ENCODE measurements at regions not wholly inside any gene's neighbourhood (a gene's known extent, or its start where the extent isn't known, plus 50 kb on each side); places are given as distances from the start of the nearest gene placed in this dataset.

DNA sequence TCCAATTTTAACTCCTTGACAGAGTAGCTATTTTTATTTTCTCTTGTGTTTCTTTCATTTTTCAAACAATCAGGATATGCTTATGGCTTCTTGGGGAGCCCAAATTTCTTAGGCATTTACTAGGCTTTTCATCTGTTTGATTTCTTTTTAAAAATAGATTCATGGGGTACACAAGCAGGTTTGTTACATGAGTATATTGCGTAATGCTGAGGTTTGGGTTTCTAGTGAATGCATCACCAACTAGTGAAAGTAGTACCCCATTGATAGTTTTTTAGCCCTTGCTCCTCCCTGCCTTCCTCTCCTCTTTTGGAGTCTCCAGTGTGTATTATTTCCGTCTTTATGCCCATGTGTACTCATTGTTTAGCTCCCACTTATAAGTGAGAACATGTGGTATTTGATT, 190.7 kb downstream of the CENPF start:
- TF ChIP-seq, protein P1, sequence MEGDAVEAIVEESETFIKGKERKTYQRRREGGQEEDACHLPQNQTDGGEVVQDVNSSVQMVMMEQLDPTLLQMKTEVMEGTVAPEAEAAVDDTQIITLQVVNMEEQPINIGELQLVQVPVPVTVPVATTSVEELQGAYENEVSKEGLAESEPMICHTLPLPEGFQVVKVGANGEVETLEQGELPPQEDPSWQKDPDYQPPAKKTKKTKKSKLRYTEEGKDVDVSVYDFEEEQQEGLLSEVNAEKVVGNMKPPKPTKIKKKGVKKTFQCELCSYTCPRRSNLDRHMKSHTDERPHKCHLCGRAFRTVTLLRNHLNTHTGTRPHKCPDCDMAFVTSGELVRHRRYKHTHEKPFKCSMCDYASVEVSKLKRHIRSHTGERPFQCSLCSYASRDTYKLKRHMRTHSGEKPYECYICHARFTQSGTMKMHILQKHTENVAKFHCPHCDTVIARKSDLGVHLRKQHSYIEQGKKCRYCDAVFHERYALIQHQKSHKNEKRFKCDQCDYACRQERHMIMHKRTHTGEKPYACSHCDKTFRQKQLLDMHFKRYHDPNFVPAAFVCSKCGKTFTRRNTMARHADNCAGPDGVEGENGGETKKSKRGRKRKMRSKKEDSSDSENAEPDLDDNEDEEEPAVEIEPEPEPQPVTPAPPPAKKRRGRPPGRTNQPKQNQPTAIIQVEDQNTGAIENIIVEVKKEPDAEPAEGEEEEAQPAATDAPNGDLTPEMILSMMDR (conservative IDR thresholded peaks at IDR 0.05 in 1 of 2, IDR thresholded peaks at IDR 0.05 in 1 of 2; ENCODE audit: low read depth in 1 of 2, low read length in 2 of 2): no peak
- TF ChIP-seq EZH2 (IDR thresholded peaks at IDR 0.05; ENCODE audit: low read length, missing control alignments): no peak
